Kidney epithelial cell (primary cell): ENCODE measurements at regions not wholly inside any gene's neighbourhood (a gene's known extent, or its start where the extent isn't known, plus 50 kb on each side); places are given as distances from the start of the nearest gene placed in this dataset.

Experiments used
- DNase-seq: peaks from one replicate; pipeline ENCODE4 v3.0.0-alpha.2; 2010; ENCODE audit warnings: low read depth
- H3K27me3 ChIP-seq: 2 replicates; pipeline ENCODE4 v1.6.0; 2011; ENCODE audit warnings: low read length; ENCODE audit not compliant: control insufficient read depth, insufficient read depth
- H3K36me3 ChIP-seq: 2 replicates; pipeline ENCODE4 v1.5.1; 2011; ENCODE audit warnings: low read length; ENCODE audit not compliant: control insufficient read depth, insufficient read depth
- H3K4me3 ChIP-seq: 2 replicates; pipeline ENCODE4 v1.5.1; 2011; ENCODE audit warnings: low read depth, mild to moderate bottlenecking, control low read depth, low read length
- CTCF ChIP-seq: IDR thresholded peaks from 2 replicates; pipeline ENCODE4 v1.5.1; 2011; ENCODE audit warnings: mild to moderate bottlenecking, moderate library complexity, low read length, control low read depth, inconsistent platforms; ENCODE audit not compliant: insufficient read depth, poor library complexity, severe bottlenecking

DNA sequence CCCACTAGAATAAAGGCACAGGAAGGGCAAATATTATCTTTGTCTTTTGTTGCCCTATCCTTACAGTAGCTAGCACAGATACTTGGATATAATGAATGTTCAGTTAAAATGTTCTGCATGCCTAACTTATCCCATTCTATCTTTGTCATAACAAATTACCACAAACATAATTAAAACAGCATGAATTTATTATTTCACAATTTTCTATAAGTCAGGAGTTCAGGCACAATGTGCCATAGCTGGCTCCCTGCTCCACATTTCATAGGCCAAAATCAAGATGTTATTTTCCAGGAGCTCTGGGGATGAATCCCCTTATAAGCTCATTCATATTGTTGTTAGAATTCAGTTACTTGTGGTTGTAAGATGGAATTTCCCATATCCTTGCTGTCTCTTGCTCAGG lies 975.5 kb downstream of the IGSF11 start:
- no peaks in the 10 kb centered on the region for H3K27me3 ChIP-seq
- no peaks in the 10 kb centered on the region for H3K36me3 ChIP-seq
- TF ChIP-seq CTCF, result no peak
- H3K4me3 ChIP-seq, result no peak overlapping the region
- no peak for DNase-seq

- no peaks in the 10 kb centered on the region for H3K36me3 ChIP-seq
- no peak overlapping the region for H3K4me3 ChIP-seq
- TF ChIP-seq CTCF, result no peak
- no peak for DNase-seq
- no peaks in the 10 kb centered on the region for H3K27me3 ChIP-seq
Observed at GRCh38 chr3:118067439-118067838, 967.2 kb downstream of the IGSF11 start.

- TF ChIP-seq CTCF, result no peak
Observed at GRCh38 chr3:118075873-118076272, 958.8 kb downstream of the IGSF11 start.

DNA sequence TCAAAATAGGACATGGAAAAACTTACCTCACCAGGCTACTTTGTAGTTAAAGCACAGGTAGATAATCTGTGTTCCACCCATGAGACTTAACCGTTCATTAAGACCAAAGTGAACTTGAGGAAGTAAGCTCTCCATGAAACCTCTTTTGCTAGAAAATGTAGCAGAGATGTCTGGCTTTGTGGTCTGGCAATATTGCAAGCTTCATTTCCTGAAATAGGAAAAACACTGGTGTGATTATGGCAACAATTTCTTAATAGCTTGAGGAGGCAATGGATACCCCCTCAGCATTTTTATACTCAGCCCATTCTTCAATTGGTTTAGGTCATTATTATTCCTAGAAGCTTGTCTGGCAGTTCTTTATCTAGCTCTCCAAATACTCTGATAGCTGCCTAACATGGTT lies 957.3 kb downstream of the IGSF11 start:
- no peak for DNase-seq
- Histone ChIP-seq H3K36me3 (no peaks in the 10 kb centered on the region), H3K27me3 (no peaks in the 10 kb centered on the region), H3K4me3 (no peak overlapping the region)
- no peak for TF ChIP-seq CTCF

More at GRCh38 chr3:118075873-118076272, 958.8 kb downstream of the IGSF11 start:
- H3K4me3 ChIP-seq, result no peak overlapping the region
- H3K27me3 ChIP-seq, result no peaks in the 10 kb centered on the region
- H3K36me3 ChIP-seq, result no peaks in the 10 kb centered on the region
- DNase-seq, result no peak

GRCh38 chr3:118080889-118081288 lies 953.8 kb downstream of the IGSF11 start:
- no peak for DNase-seq
- H3K36me3 ChIP-seq, result no peaks in the 10 kb centered on the region
- H3K27me3 ChIP-seq, result no peaks in the 10 kb centered on the region
- no peak overlapping the region for H3K4me3 ChIP-seq
- TF ChIP-seq CTCF, result no peak

DNA sequence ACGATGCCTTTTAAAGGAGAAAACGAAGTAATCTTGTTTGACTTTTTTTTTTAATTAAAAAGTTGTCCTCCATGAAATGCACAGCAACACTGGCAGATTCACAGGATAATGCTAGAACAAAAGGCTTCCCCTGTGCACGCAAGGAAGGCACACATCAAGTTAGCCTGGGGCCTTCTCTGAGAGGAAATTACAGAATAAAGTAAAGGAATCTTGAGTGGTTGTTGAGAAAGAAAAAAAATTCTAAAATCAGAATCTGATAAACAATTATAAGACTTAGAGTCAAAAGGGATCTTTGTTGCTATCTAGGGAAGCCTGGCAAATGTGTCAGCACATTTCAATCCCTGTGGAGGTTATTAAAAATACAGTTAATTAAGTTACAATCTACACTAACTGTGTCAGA lies 946.0 kb downstream of the IGSF11 start:
- H3K4me3 ChIP-seq, result no peak overlapping the region
- no peak for TF ChIP-seq CTCF
- H3K27me3 ChIP-seq, result no peaks in the 10 kb centered on the region
- DNase-seq, result no peak
- H3K36me3 ChIP-seq, result no peaks in the 10 kb centered on the region
